ENCODE measurements at regions not wholly inside any gene's neighbourhood (a gene's known extent, or its start where the extent isn't known, plus 50 kb on each side); places are given as distances from the start of the nearest gene placed in this dataset.
"Not testable (repeated sequence)": the region's sequence is repeated elsewhere in the genome, so short reads cannot be mapped to it uniquely, and the experiment has no call there.

GRCh38 chr5:57932761-57933160 is 450.1 kb upstream of the ACTBL2 start:
- no peaks in the 10 kb centered on the region for H3K27me3 ChIP-seq (ENCODE audit: control insufficient read depth in 5 of 5, insufficient read depth in 4 of 5, low read length in 5 of 5)
- H3K9me3 ChIP-seq (ENCODE audit: control insufficient read depth in 5 of 5, low read length in 5 of 5): peaks cover 0 to 3% (median 0%) of the 10 kb centered on the region in 5 donors
- H3K36me3 ChIP-seq (ENCODE audit: control insufficient read depth in 5 of 5, insufficient read depth in 5 of 5, low read length in 5 of 5): no peaks in the 10 kb centered on the region
- H3K4me3 ChIP-seq (ENCODE audit: low read depth in 1 of 5, low read length in 5 of 5): no peak overlapping the region
- no peak overlapping the region for H3K27ac ChIP-seq (ENCODE audit: low read depth, low read length)
- H3K9ac ChIP-seq (ENCODE audit: low read length in 5 of 5): no peak overlapping the region
- no peaks in the 10 kb centered on the region for H3K4me1 ChIP-seq (ENCODE audit: control insufficient read depth in 5 of 5, insufficient read depth in 5 of 5, low read length in 5 of 5)

DNA sequence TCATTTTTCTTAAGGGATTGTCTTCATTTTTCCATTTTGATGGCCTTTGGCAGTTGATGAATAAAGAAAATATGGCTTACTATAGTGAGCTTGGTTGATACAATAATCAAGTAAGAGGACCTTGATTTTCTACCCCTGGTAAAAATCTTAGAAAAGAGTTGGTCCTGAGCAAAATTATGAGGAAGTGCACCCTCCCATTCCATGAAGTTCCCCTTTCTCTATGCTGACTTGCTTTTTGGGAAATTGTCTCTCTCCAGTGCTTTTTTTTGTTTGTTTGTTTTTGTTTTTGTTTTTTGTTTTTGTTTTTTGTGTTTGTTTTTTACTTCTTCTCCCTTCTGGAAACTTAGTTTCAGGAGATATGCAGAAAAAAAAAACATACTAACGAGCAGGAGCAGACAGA is 449.2 kb upstream of the ACTBL2 start:
- no peaks in the 10 kb centered on the region for H3K36me3 ChIP-seq (ENCODE audit: control insufficient read depth in 5 of 5, insufficient read depth in 5 of 5, low read length in 5 of 5)
- no peak overlapping the region for H3K9ac ChIP-seq (ENCODE audit: low read length in 5 of 5)
- no peaks in the 10 kb centered on the region for H3K27me3 ChIP-seq (ENCODE audit: control insufficient read depth in 5 of 5, insufficient read depth in 4 of 5, low read length in 5 of 5)
- no peak overlapping the region for H3K4me3 ChIP-seq (ENCODE audit: low read depth in 1 of 5, low read length in 5 of 5)
- no peak overlapping the region for H3K27ac ChIP-seq (ENCODE audit: low read depth, low read length)
- peaks cover 0 to 3% (median 0%) of the 10 kb centered on the region in 5 donors for H3K9me3 ChIP-seq (ENCODE audit: control insufficient read depth in 5 of 5, low read length in 5 of 5)
- H3K4me1 ChIP-seq (ENCODE audit: control insufficient read depth in 5 of 5, insufficient read depth in 5 of 5, low read length in 5 of 5): no peaks in the 10 kb centered on the region

DNA sequence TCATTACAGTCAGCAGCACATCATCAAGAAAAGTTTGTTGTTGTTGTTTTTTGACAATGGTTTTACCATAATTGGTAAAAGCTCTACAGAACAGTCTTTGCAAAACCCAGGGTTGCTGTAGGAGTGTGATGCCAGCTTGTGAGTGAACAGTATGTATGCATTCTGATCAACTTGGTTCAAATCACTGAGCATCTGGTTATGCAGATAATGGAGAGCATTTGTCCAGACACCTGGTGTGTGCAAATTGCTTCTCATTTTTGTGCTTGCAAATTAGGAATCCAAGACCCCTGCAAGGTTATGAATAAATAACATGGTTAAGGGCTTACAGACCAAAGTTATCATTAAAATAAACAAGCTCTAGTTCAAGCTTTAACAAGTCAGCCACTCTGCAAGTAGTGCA is 448.7 kb upstream of the ACTBL2 start:
- Histone ChIP-seq H3K4me1 (ENCODE audit: control insufficient read depth in 5 of 5, insufficient read depth in 5 of 5, low read length in 5 of 5) (no peaks in the 10 kb centered on the region), H3K9me3 (ENCODE audit: control insufficient read depth in 5 of 5, low read length in 5 of 5) (peaks cover 0 to 3% (median 0%) of the 10 kb centered on the region in 5 donors), H3K4me3 (ENCODE audit: low read depth in 1 of 5, low read length in 5 of 5) (no peak overlapping the region), H3K27me3 (ENCODE audit: control insufficient read depth in 5 of 5, insufficient read depth in 4 of 5, low read length in 5 of 5) (no peaks in the 10 kb centered on the region), H3K27ac (ENCODE audit: low read depth, low read length) (no peak overlapping the region), H3K9ac (ENCODE audit: low read length in 5 of 5) (no peak overlapping the region), H3K36me3 (ENCODE audit: control insufficient read depth in 5 of 5, insufficient read depth in 5 of 5, low read length in 5 of 5) (no peaks in the 10 kb centered on the region)

- no peak overlapping the region for H3K4me3 ChIP-seq (ENCODE audit: low read depth in 1 of 5, low read length in 5 of 5)
- peaks cover 0 to 3% (median 0%) of the 10 kb centered on the region in 5 donors for H3K9me3 ChIP-seq (ENCODE audit: control insufficient read depth in 5 of 5, low read length in 5 of 5)
- H3K36me3 ChIP-seq (ENCODE audit: control insufficient read depth in 5 of 5, insufficient read depth in 5 of 5, low read length in 5 of 5): no peaks in the 10 kb centered on the region
- H3K27ac ChIP-seq (ENCODE audit: low read depth, low read length): no peak overlapping the region
- H3K9ac ChIP-seq (ENCODE audit: low read length in 5 of 5): no peak overlapping the region
- no peaks in the 10 kb centered on the region for H3K27me3 ChIP-seq (ENCODE audit: control insufficient read depth in 5 of 5, insufficient read depth in 4 of 5, low read length in 5 of 5)
- no peaks in the 10 kb centered on the region for H3K4me1 ChIP-seq (ENCODE audit: control insufficient read depth in 5 of 5, insufficient read depth in 5 of 5, low read length in 5 of 5)
Measured at GRCh38 chr5:57929271-57929670, 446.7 kb upstream of the ACTBL2 start.

GRCh38 chr5:57923094-57923493 is 440.5 kb upstream of the ACTBL2 start:
- H3K36me3 ChIP-seq (ENCODE audit: control insufficient read depth in 5 of 5, insufficient read depth in 5 of 5, low read length in 5 of 5); H3K9ac ChIP-seq (ENCODE audit: low read length in 5 of 5); H3K9me3 ChIP-seq (ENCODE audit: control insufficient read depth in 5 of 5, low read length in 5 of 5); H3K4me3 ChIP-seq (ENCODE audit: low read depth in 1 of 5, low read length in 5 of 5); H3K27me3 ChIP-seq (ENCODE audit: control insufficient read depth in 5 of 5, insufficient read depth in 4 of 5, low read length in 5 of 5); H3K27ac ChIP-seq (ENCODE audit: low read depth, low read length); H3K4me1 ChIP-seq (ENCODE audit: control insufficient read depth in 5 of 5, insufficient read depth in 5 of 5, low read length in 5 of 5): not testable (repeated sequence)

- Histone ChIP-seq H3K27ac (ENCODE audit: low read depth, low read length) (no peak overlapping the region), H3K9me3 (ENCODE audit: control insufficient read depth in 5 of 5, low read length in 5 of 5) (no peaks in the 10 kb centered on the region), H3K4me1 (ENCODE audit: control insufficient read depth in 5 of 5, insufficient read depth in 5 of 5, low read length in 5 of 5) (no peaks in the 10 kb centered on the region), H3K27me3 (ENCODE audit: control insufficient read depth in 5 of 5, insufficient read depth in 4 of 5, low read length in 5 of 5) (no peaks in the 10 kb centered on the region), H3K4me3 (ENCODE audit: low read depth in 1 of 5, low read length in 5 of 5) (no peak overlapping the region), H3K36me3 (ENCODE audit: control insufficient read depth in 5 of 5, insufficient read depth in 5 of 5, low read length in 5 of 5) (no peaks in the 10 kb centered on the region), H3K9ac (ENCODE audit: low read length in 5 of 5) (no peak overlapping the region)
Measured at GRCh38 chr5:57917004-57917403, 434.4 kb upstream of the ACTBL2 start.

DNA sequence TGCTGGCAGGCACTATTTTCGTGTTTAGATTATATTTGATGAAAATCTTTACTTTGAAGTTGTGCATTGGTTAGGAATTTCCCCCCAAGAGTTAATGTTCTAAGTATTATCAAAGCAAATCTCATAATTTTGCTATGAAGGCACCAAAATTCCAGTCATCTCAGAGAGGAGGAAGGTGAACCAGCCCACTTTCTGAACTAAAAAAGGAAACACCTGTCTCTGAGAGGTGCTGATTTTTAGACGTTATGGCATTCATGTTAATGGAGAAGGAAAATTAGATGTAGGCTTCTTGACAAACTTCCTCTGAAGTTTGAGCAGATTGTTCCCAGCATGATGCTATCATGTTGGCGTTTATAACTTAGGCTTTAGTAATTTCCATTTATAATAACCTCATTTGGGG is 432.9 kb upstream of the ACTBL2 start:
- H3K9me3 ChIP-seq (ENCODE audit: control insufficient read depth in 5 of 5, low read length in 5 of 5): no peaks in the 10 kb centered on the region

GRCh38 chr5:57911438-57911837 is 428.8 kb upstream of the ACTBL2 start:
- Histone ChIP-seq H3K4me1 (ENCODE audit: control insufficient read depth in 5 of 5, insufficient read depth in 5 of 5, low read length in 5 of 5) (no peaks in the 10 kb centered on the region), H3K27me3 (ENCODE audit: control insufficient read depth in 5 of 5, insufficient read depth in 4 of 5, low read length in 5 of 5) (no peaks in the 10 kb centered on the region), H3K4me3 (ENCODE audit: low read depth in 1 of 5, low read length in 5 of 5) (no peak overlapping the region), H3K9me3 (ENCODE audit: control insufficient read depth in 5 of 5, low read length in 5 of 5) (no peaks in the 10 kb centered on the region), H3K27ac (ENCODE audit: low read depth, low read length) (no peak overlapping the region), H3K36me3 (ENCODE audit: control insufficient read depth in 5 of 5, insufficient read depth in 5 of 5, low read length in 5 of 5) (no peaks in the 10 kb centered on the region), H3K9ac (ENCODE audit: low read length in 5 of 5) (no peak overlapping the region)

More for the DNA sequence above, 432.9 kb upstream of the ACTBL2 start:
- no peak overlapping the region for H3K4me3 ChIP-seq (ENCODE audit: low read depth in 1 of 5, low read length in 5 of 5)
- H3K9ac ChIP-seq (ENCODE audit: low read length in 5 of 5): no peak overlapping the region
- no peak overlapping the region for H3K27ac ChIP-seq (ENCODE audit: low read depth, low read length)
- no peaks in the 10 kb centered on the region for H3K36me3 ChIP-seq (ENCODE audit: control insufficient read depth in 5 of 5, insufficient read depth in 5 of 5, low read length in 5 of 5)
- H3K27me3 ChIP-seq (ENCODE audit: control insufficient read depth in 5 of 5, insufficient read depth in 4 of 5, low read length in 5 of 5): no peaks in the 10 kb centered on the region
- H3K4me1 ChIP-seq (ENCODE audit: control insufficient read depth in 5 of 5, insufficient read depth in 5 of 5, low read length in 5 of 5): no peaks in the 10 kb centered on the region

DNA sequence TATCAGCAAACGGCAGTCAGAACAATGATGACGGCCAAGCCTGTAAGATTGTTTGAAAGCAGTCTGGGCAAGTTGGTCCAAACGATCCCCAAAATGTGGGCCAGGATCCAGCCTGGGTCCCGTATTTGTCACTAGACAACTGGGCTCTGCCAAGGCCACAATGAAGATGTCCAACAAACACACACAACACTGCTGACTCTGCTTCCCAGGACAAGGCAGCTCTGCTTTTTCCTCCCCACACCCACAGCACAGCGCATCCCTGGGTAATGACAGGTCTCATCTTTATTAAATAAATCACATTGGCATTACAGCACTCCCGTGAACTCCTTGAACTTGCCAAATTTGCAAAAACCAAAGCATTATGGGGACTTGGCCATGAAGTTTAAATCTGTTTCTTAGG is 424.1 kb upstream of the ACTBL2 start:
- no peaks in the 10 kb centered on the region for H3K36me3 ChIP-seq (ENCODE audit: control insufficient read depth in 5 of 5, insufficient read depth in 5 of 5, low read length in 5 of 5)
- H3K9ac ChIP-seq (ENCODE audit: low read length in 5 of 5): no peak overlapping the region
- no peak overlapping the region for H3K27ac ChIP-seq (ENCODE audit: low read depth, low read length)
- no peaks in the 10 kb centered on the region for H3K4me1 ChIP-seq (ENCODE audit: control insufficient read depth in 5 of 5, insufficient read depth in 5 of 5, low read length in 5 of 5)
- no peak overlapping the region for H3K4me3 ChIP-seq (ENCODE audit: low read depth in 1 of 5, low read length in 5 of 5)
- H3K27me3 ChIP-seq (ENCODE audit: control insufficient read depth in 5 of 5, insufficient read depth in 4 of 5, low read length in 5 of 5): no peaks in the 10 kb centered on the region
- no peaks in the 10 kb centered on the region for H3K9me3 ChIP-seq (ENCODE audit: control insufficient read depth in 5 of 5, low read length in 5 of 5)

DNA sequence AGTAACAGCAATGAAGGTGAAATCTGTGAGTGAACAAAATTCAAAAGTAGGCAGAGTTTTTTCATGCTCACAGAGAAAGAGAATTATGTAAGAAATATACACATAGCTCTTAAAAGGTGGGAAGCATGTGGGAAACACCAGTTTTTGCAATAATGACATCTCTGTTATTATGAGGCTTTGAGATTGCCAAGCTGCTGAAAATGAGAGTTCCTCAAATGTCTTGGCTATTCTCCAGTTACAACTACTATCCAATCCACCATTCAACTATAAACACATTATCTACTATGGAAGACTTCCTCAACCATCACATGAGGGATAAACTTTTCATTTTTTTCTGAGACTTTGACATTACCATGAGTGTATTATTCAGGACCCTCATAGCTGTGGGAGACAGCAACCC is 420.8 kb upstream of the ACTBL2 start:
- Histone ChIP-seq H3K27me3 (ENCODE audit: control insufficient read depth in 5 of 5, insufficient read depth in 4 of 5, low read length in 5 of 5) (no peaks in the 10 kb centered on the region), H3K4me3 (ENCODE audit: low read depth in 1 of 5, low read length in 5 of 5) (no peak overlapping the region), H3K4me1 (ENCODE audit: control insufficient read depth in 5 of 5, insufficient read depth in 5 of 5, low read length in 5 of 5) (no peaks in the 10 kb centered on the region), H3K36me3 (ENCODE audit: control insufficient read depth in 5 of 5, insufficient read depth in 5 of 5, low read length in 5 of 5) (no peaks in the 10 kb centered on the region), H3K9ac (ENCODE audit: low read length in 5 of 5) (no peak overlapping the region), H3K9me3 (ENCODE audit: control insufficient read depth in 5 of 5, low read length in 5 of 5) (no peaks in the 10 kb centered on the region), H3K27ac (ENCODE audit: low read depth, low read length) (no peak overlapping the region)

DNA sequence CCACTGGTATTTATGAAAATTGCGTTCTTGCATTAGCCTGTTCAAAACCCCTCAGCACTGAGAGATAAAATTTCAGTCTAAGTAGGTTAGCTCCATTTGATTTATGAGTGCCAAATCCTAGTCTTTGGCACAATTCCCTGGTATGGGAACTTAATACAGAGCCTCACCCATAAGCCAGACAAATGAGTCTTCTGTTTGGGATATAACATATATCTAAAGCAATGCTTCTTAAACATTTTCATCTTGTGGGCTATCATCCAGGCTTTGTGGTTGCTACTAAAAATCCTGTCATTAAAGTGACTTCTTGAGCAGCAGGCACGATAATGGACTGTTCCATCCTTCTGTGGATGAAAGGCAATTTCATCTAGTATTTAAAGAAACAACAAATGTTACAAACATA is 419.5 kb upstream of the ACTBL2 start:
- H3K27me3 ChIP-seq (ENCODE audit: control insufficient read depth in 5 of 5, insufficient read depth in 4 of 5, low read length in 5 of 5): no peaks in the 10 kb centered on the region
- H3K9ac ChIP-seq (ENCODE audit: low read length in 5 of 5): no peak overlapping the region
- H3K27ac ChIP-seq (ENCODE audit: low read depth, low read length): no peak overlapping the region
- no peaks in the 10 kb centered on the region for H3K36me3 ChIP-seq (ENCODE audit: control insufficient read depth in 5 of 5, insufficient read depth in 5 of 5, low read length in 5 of 5)
- no peak overlapping the region for H3K4me3 ChIP-seq (ENCODE audit: low read depth in 1 of 5, low read length in 5 of 5)
- H3K4me1 ChIP-seq (ENCODE audit: control insufficient read depth in 5 of 5, insufficient read depth in 5 of 5, low read length in 5 of 5): no peaks in the 10 kb centered on the region
- no peaks in the 10 kb centered on the region for H3K9me3 ChIP-seq (ENCODE audit: control insufficient read depth in 5 of 5, low read length in 5 of 5)
